H9 (cell line): ENCODE measurements at regions not wholly inside any gene's neighbourhood (a gene's known extent, or its start where the extent isn't known, plus 50 kb on each side); places are given as distances from the start of the nearest gene placed in this dataset.
A peak's percentile ranks its signal among the peaks of the same experiment; 100 is the strongest.

Experiments
- DNase-seq: peaks from one replicate; pipeline ENCODE4 v3.0.0-alpha.2; 2017
- H2AFZ ChIP-seq: one replicate; pipeline ENCODE4 v1.6.1; 2013; ENCODE audit warnings: mild to moderate bottlenecking, low read length, control low read depth, moderate library complexity
- H2AK5ac ChIP-seq: 2 replicates; pipeline ENCODE4 v1.6.1; 2013; ENCODE audit warnings: low read length, control low read depth, mixed read lengths; ENCODE audit not compliant: insufficient read length
- H2BK120ac ChIP-seq: one replicate; pipeline ENCODE4 v1.6.1; 2013; ENCODE audit warnings: low read depth, mild to moderate bottlenecking, low read length, control low read depth, inconsistent platforms; ENCODE audit not compliant: poor library complexity, severe bottlenecking
- H2BK12ac ChIP-seq: 2 replicates; pipeline ENCODE4 v1.6.1; 2013; ENCODE audit warnings: low read length, control low read depth, mixed read lengths, low read depth; ENCODE audit not compliant: insufficient read length
- H2BK15ac ChIP-seq: 2 replicates; pipeline ENCODE4 v1.6.1; 2013; ENCODE audit warnings: low read depth, low read length, control low read depth
- H2BK20ac ChIP-seq: one replicate; pipeline ENCODE4 v1.6.1; 2013; ENCODE audit warnings: low read depth, mild to moderate bottlenecking, low read length, control low read depth, inconsistent platforms; ENCODE audit not compliant: poor library complexity, severe bottlenecking
- H2BK5ac ChIP-seq: 2 replicates; pipeline ENCODE4 v1.6.1; 2013; ENCODE audit warnings: low read length, control low read depth, mixed read lengths; ENCODE audit not compliant: insufficient read length
- H3K14ac ChIP-seq: 2 replicates; pipeline ENCODE4 v1.6.1; 2013; ENCODE audit warnings: low read length, control low read depth; ENCODE audit not compliant: insufficient read depth
- H3K18ac ChIP-seq: 2 replicates; pipeline ENCODE4 v1.6.1; 2013; ENCODE audit warnings: low read depth, mild to moderate bottlenecking, mixed read lengths, low read length, control low read depth; ENCODE audit not compliant: insufficient read length
- H3K23ac ChIP-seq: 2 replicates; pipeline ENCODE4 v1.6.1; 2013; ENCODE audit warnings: low read length, control low read depth, mixed read lengths, low read depth; ENCODE audit not compliant: insufficient read length
- H3K23me2 ChIP-seq: 2 replicates; pipeline ENCODE4 v1.6.1; 2013; ENCODE audit warnings: low read depth, mild to moderate bottlenecking, mixed read lengths, low read length, control low read depth; ENCODE audit not compliant: insufficient read length, poor library complexity, severe bottlenecking
- H3K27ac ChIP-seq: 2 replicates; pipeline ENCODE4 v1.5.1; 2013; ENCODE audit warnings: low read length, control low read depth, mixed read lengths, low read depth; ENCODE audit not compliant: insufficient read length
- H3K27me3 ChIP-seq: 2 replicates; pipeline ENCODE4 v1.6.1; 2013; ENCODE audit warnings: low read length, control low read depth, inconsistent platforms; ENCODE audit not compliant: insufficient read depth
- H3K4ac ChIP-seq: 2 replicates; pipeline ENCODE4 v1.6.1; 2013; ENCODE audit warnings: low read depth, mild to moderate bottlenecking, control low read depth, inconsistent platforms, low read length, moderate library complexity
- H3K4me1 ChIP-seq: 2 replicates; pipeline ENCODE4 v1.6.1; 2013; ENCODE audit warnings: low read length, control low read depth, inconsistent platforms; ENCODE audit not compliant: insufficient read depth
- H3K4me2 ChIP-seq: 2 replicates; pipeline ENCODE4 v1.6.1; 2013; ENCODE audit warnings: low read length, control low read depth, mixed read lengths; ENCODE audit not compliant: insufficient read length, insufficient read depth
- H3K56ac ChIP-seq: 2 replicates; pipeline ENCODE4 v1.6.1; 2013; ENCODE audit warnings: low read depth, mild to moderate bottlenecking, mixed read lengths, low read length, control low read depth; ENCODE audit not compliant: insufficient read length
- H3K79me1 ChIP-seq: 2 replicates; pipeline ENCODE4 v1.6.1; 2013; ENCODE audit warnings: low read depth, mild to moderate bottlenecking, moderate library complexity, low read length, control low read depth, inconsistent platforms; ENCODE audit not compliant: insufficient read depth, poor library complexity, severe bottlenecking
- H3K79me2 ChIP-seq: 2 replicates; pipeline ENCODE4 v1.6.1; 2013; ENCODE audit warnings: low read length, control low read depth, inconsistent platforms; ENCODE audit not compliant: insufficient read depth
- H3K9ac ChIP-seq: 2 replicates; pipeline ENCODE4 v1.6.1; 2013; ENCODE audit warnings: low read length, control low read depth, mixed read lengths; ENCODE audit not compliant: insufficient read length; ENCODE audit errors: extremely low read depth
- H3K9me3 ChIP-seq: one replicate; pipeline ENCODE4 v1.6.1; 2013; ENCODE audit warnings: low read depth, low read length, inconsistent platforms; ENCODE audit not compliant: control insufficient read depth
- H3T11ph ChIP-seq: one replicate; pipeline ENCODE4 v1.6.1; 2013; ENCODE audit warnings: mild to moderate bottlenecking, low read length, control low read depth, inconsistent platforms
- H4K20me1 ChIP-seq: one replicate; pipeline ENCODE4 v1.6.1; 2013; ENCODE audit not compliant: control insufficient read depth, insufficient read length, insufficient read depth
- H4K5ac ChIP-seq: 2 replicates; pipeline ENCODE4 v1.6.1; 2013; ENCODE audit warnings: low read depth, mild to moderate bottlenecking, mixed read lengths, low read length, control low read depth; ENCODE audit not compliant: insufficient read length
- H4K8ac ChIP-seq: replicated peaks from 2 replicates; pipeline ENCODE4 v1.6.1; 2013; ENCODE audit warnings: low read length, control low read depth, mixed read lengths, low read depth; ENCODE audit not compliant: insufficient read length
- H4K91ac ChIP-seq: 2 replicates; pipeline ENCODE4 v1.6.1; 2013; ENCODE audit warnings: low read depth, mild to moderate bottlenecking, moderate library complexity, mixed read lengths, low read length, control low read depth; ENCODE audit not compliant: insufficient read length
- H3K27ac Mint-ChIP-seq, 3 experiments: 2 replicates in 2 of 3; 3 replicates in 1 of 3; pipeline ENCODE4 v1.8.0; 2020 to 2021; ENCODE audit warnings: mixed read lengths in 3 of 3, mild to moderate bottlenecking in 1 of 3, moderate library complexity in 1 of 3
- H3K27me3 Mint-ChIP-seq: 2 replicates; pipeline ENCODE4 v1.8.0; 2021; ENCODE audit warnings: low read depth, mild to moderate bottlenecking, moderate library complexity, mixed read lengths
- H3K36me3 Mint-ChIP-seq, 3 experiments: 2 replicates in 2 of 3; 3 replicates in 1 of 3; pipeline ENCODE4 v1.8.0; 2020 to 2021; ENCODE audit warnings: low read depth in 3 of 3, mixed read lengths in 3 of 3; ENCODE audit not compliant: insufficient read depth in 1 of 3
- H3K4me1 Mint-ChIP-seq, 2 experiments: 2 replicates each; pipeline ENCODE4 v1.8.0; 2020; ENCODE audit warnings: mixed read lengths in 2 of 2
- H3K4me3 Mint-ChIP-seq, 2 experiments: 2 replicates in 1 of 2; 3 replicates in 1 of 2; pipeline ENCODE4 v1.8.0; 2020 to 2021; ENCODE audit warnings: mild to moderate bottlenecking in 2 of 2, mixed read lengths in 2 of 2, moderate library complexity in 1 of 2
- H3K9me3 Mint-ChIP-seq, 2 experiments: 2 replicates in 1 of 2; 3 replicates in 1 of 2; pipeline ENCODE4 v1.8.0; 2020; ENCODE audit warnings: mild to moderate bottlenecking in 2 of 2, mixed read lengths in 2 of 2, moderate library complexity in 1 of 2
- TF ChIP-seq, protein P1 (sequence below): fragments of 200-600 bp; sonication (generic); conservative IDR thresholded peaks from 3 replicates; pipeline ENCODE4 v1.8.0; 2021; ENCODE audit warnings: antibody characterized with exemption, mild to moderate bottlenecking

DNA sequence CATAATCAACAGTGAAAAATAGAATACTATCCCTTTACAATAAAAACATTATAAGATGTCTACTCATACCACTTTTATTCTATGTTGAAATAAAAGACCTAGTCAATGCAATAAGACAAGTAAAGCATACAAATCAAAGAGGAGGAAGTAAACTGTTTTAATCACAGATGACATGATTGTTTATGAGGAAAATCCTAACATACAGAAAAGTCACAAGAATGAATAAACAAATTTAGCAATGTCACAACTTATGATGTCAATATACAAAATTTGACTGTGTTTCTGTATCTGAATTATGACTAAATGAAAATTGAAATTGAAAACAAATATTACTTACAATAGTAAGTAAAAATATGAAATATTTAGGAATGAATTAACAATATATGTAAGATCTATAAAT lies 221.9 kb upstream of the GRIA4 start:
- no peaks in the 10 kb centered on the region for H3K27me3 Mint-ChIP-seq
- H3K9me3 ChIP-seq: no peaks in the 10 kb centered on the region
- H2BK15ac ChIP-seq: no peak overlapping the region

More for the DNA sequence above, 221.9 kb upstream of the GRIA4 start:
- Histone ChIP-seq H2AFZ (no peak overlapping the region), H3K4me1 (no peaks in the 10 kb centered on the region), H3K79me2 (no peaks in the 10 kb centered on the region), H3K23ac (no peak overlapping the region), H4K8ac (no peak overlapping the region), H3K4me2 (no peak overlapping the region), H3K14ac (no peak overlapping the region), H3K56ac (no peak overlapping the region), H3T11ph (no peak overlapping the region), H3K27me3 (no peaks in the 10 kb centered on the region; the same call in 1 of the 2 replicates), H2BK5ac (no peak overlapping the region), H2AK5ac (no peak overlapping the region), H3K9ac (no peak overlapping the region), H4K5ac (no peak overlapping the region), H3K4ac (no peak overlapping the region), H2BK120ac (no peak overlapping the region), H4K91ac (no peak overlapping the region), H3K18ac (no peak overlapping the region), H3K79me1 (no peaks in the 10 kb centered on the region), H2BK12ac (no peak overlapping the region), H3K23me2 (no peaks in the 10 kb centered on the region), H2BK20ac (no peak overlapping the region), H4K20me1 (no peaks in the 10 kb centered on the region), H3K27ac (no peak overlapping the region)
- Mint-ChIP-seq H3K27ac (0 out of 7 replicates have a peak overlapping the region, but pooled peaks of 1 of the 3 experiments have one; percentile 3), H3K36me3 (no peaks in the 10 kb centered on the region), H3K9me3 (no peaks in the 10 kb centered on the region), H3K4me1 (peaks cover 24 to 25% of the 10 kb centered on the region in 2 experiments), H3K4me3 (no peak overlapping the region)
- DNase-seq: no peak
- TF ChIP-seq, protein P1, sequence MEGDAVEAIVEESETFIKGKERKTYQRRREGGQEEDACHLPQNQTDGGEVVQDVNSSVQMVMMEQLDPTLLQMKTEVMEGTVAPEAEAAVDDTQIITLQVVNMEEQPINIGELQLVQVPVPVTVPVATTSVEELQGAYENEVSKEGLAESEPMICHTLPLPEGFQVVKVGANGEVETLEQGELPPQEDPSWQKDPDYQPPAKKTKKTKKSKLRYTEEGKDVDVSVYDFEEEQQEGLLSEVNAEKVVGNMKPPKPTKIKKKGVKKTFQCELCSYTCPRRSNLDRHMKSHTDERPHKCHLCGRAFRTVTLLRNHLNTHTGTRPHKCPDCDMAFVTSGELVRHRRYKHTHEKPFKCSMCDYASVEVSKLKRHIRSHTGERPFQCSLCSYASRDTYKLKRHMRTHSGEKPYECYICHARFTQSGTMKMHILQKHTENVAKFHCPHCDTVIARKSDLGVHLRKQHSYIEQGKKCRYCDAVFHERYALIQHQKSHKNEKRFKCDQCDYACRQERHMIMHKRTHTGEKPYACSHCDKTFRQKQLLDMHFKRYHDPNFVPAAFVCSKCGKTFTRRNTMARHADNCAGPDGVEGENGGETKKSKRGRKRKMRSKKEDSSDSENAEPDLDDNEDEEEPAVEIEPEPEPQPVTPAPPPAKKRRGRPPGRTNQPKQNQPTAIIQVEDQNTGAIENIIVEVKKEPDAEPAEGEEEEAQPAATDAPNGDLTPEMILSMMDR: no peak
